Ishikawa (cell line): ENCODE measurements at regions not wholly inside any gene's neighbourhood (a gene's known extent, or its start where the extent isn't known, plus 50 kb on each side); places are given as distances from the start of the nearest gene placed in this dataset.

Experiments used
- CEBPB ChIP-seq: IDR thresholded peaks from 2 replicates; pipeline ENCODE4 v1.6.1; 2012
- CREB1 ChIP-seq: IDR thresholded peaks from 2 replicates; pipeline ENCODE4 v1.6.1; 2012; ENCODE audit warnings: low read depth
- EGR1 ChIP-seq: IDR thresholded peaks from 2 replicates; pipeline ENCODE4 v1.6.1; 2012
- EP300 ChIP-seq: IDR thresholded peaks from 2 replicates; pipeline ENCODE4 v1.6.1; 2012; ENCODE audit warnings: borderline replicate concordance
- FOXM1 ChIP-seq: IDR thresholded peaks from 2 replicates; pipeline ENCODE4 v1.6.1; 2012; ENCODE audit warnings: low read depth, borderline replicate concordance
- MAX ChIP-seq: IDR thresholded peaks from 2 replicates; pipeline ENCODE4 v1.6.1; 2012
- NFIC ChIP-seq: IDR thresholded peaks from 2 replicates; pipeline ENCODE4 v1.6.1; 2012
- RAD21 ChIP-seq: IDR thresholded peaks from 2 replicates; pipeline ENCODE4 v1.6.1; 2012; ENCODE audit warnings: low read depth
- TAF1 ChIP-seq: IDR thresholded peaks from 2 replicates; pipeline ENCODE4 v1.6.1; 2012; ENCODE audit warnings: low read depth, mild to moderate bottlenecking
- TCF12 ChIP-seq: IDR thresholded peaks from 2 replicates; pipeline ENCODE4 v1.6.1; 2012; ENCODE audit warnings: low read depth
- TEAD4 ChIP-seq: IDR thresholded peaks from 2 replicates; pipeline ENCODE4 v1.6.1; 2012
- YY1 ChIP-seq: IDR thresholded peaks from 2 replicates; pipeline ENCODE4 v1.6.1; 2012; ENCODE audit warnings: low read depth
- ZBTB7A ChIP-seq: IDR thresholded peaks from 2 replicates; pipeline ENCODE4 v1.6.1; 2012; ENCODE audit warnings: low read depth
- TF ChIP-seq, protein P1 (sequence below): IDR thresholded peaks from 2 replicates; pipeline ENCODE4 v1.6.1; 2012; ENCODE audit warnings: low read depth, mild to moderate bottlenecking
- TF ChIP-seq, protein P2 (sequence below): IDR thresholded peaks from 2 replicates; pipeline ENCODE4 v1.6.1; 2012

DNA sequence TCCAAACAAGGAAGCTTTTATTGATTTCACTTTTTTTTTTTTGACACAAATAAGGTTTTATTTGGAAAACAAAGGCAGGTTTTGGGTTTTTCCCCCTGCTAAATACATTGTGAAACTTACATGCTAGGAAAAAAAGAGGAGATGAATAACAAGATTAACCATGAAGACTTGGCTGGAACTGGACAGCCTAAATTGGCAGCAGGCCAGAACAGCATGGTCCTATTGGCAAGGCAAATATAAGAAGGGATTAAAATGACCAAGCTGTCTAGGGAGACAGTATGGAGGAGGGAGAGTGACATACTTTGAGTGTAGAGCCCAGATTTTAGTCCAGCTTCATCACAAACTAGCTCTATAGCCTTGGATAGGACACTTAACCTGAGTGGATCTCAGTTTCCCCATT is 63.9 kb upstream of the BBX start:
- TF ChIP-seq EGR1, result no peak
- TF ChIP-seq NFIC, result peak; percentile 46

- TF ChIP-seq RAD21 (no peak), TEAD4 (no peak), TCF12 (no peak), CEBPB (no peak), ZBTB7A (no peak), EP300 (no peak), EGR1 (no peak), YY1 (no peak), NFIC (no peak), FOXM1 (no peak), TAF1 (no peak), MAX (no peak), CREB1 (no peak)
- TF ChIP-seq, protein P1, sequence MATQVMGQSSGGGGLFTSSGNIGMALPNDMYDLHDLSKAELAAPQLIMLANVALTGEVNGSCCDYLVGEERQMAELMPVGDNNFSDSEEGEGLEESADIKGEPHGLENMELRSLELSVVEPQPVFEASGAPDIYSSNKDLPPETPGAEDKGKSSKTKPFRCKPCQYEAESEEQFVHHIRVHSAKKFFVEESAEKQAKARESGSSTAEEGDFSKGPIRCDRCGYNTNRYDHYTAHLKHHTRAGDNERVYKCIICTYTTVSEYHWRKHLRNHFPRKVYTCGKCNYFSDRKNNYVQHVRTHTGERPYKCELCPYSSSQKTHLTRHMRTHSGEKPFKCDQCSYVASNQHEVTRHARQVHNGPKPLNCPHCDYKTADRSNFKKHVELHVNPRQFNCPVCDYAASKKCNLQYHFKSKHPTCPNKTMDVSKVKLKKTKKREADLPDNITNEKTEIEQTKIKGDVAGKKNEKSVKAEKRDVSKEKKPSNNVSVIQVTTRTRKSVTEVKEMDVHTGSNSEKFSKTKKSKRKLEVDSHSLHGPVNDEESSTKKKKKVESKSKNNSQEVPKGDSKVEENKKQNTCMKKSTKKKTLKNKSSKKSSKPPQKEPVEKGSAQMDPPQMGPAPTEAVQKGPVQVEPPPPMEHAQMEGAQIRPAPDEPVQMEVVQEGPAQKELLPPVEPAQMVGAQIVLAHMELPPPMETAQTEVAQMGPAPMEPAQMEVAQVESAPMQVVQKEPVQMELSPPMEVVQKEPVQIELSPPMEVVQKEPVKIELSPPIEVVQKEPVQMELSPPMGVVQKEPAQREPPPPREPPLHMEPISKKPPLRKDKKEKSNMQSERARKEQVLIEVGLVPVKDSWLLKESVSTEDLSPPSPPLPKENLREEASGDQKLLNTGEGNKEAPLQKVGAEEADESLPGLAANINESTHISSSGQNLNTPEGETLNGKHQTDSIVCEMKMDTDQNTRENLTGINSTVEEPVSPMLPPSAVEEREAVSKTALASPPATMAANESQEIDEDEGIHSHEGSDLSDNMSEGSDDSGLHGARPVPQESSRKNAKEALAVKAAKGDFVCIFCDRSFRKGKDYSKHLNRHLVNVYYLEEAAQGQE, result no peak
- TF ChIP-seq, protein P2, sequence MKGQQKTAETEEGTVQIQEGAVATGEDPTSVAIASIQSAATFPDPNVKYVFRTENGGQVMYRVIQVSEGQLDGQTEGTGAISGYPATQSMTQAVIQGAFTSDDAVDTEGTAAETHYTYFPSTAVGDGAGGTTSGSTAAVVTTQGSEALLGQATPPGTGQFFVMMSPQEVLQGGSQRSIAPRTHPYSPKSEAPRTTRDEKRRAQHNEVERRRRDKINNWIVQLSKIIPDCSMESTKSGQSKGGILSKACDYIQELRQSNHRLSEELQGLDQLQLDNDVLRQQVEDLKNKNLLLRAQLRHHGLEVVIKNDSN, result no peak
Measured at GRCh38 chr3:107461721-107462120, 61.0 kb upstream of the BBX start.

GRCh38 chr3:107464037-107464436 is 58.7 kb upstream of the BBX start:
- TF ChIP-seq, protein P2, result no peak
- TF ChIP-seq TEAD4, result no peak
- TF ChIP-seq ZBTB7A, result no peak
- no peak for TF ChIP-seq CREB1
- TF ChIP-seq CEBPB, result no peak
- TF ChIP-seq MAX, result no peak

- TF ChIP-seq ZBTB7A (no peak), EP300 (no peak), EGR1 (no peak), CEBPB (no peak), TAF1 (no peak), TEAD4 (no peak), MAX (no peak), NFIC (no peak), FOXM1 (no peak)
- TF ChIP-seq, protein P2, result no peak
- TF ChIP-seq, protein P1, result no peak
Measured at GRCh38 chr3:107465064-107465631, 57.6 kb upstream of the BBX start.

- no peak for TF ChIP-seq FOXM1
- TF ChIP-seq EP300, result no peak
- TF ChIP-seq, protein P1, result no peak
- no peak for TF ChIP-seq MAX
- TF ChIP-seq RAD21, result no peak
- no peak for TF ChIP-seq CREB1
- TF ChIP-seq TCF12, result no peak
- TF ChIP-seq, protein P2, result no peak
- TF ChIP-seq YY1, result no peak
- TF ChIP-seq TAF1, result no peak
- TF ChIP-seq EGR1, result no peak
- no peak for TF ChIP-seq TEAD4
- TF ChIP-seq CEBPB, result no peak
- no peak for TF ChIP-seq ZBTB7A
- TF ChIP-seq NFIC, result no peak
Measured at GRCh38 chr3:107468782-107469181, 54.0 kb upstream of the BBX start.
